ENCODE measurements at regions not wholly inside any gene's neighbourhood (a gene's known extent, or its start where the extent isn't known, plus 50 kb on each side); places are given as distances from the start of the nearest gene placed in this dataset.
"Not testable (repeated sequence)": the region's sequence is repeated elsewhere in the genome, so short reads cannot be mapped to it uniquely, and the experiment has no call there.

DNA sequence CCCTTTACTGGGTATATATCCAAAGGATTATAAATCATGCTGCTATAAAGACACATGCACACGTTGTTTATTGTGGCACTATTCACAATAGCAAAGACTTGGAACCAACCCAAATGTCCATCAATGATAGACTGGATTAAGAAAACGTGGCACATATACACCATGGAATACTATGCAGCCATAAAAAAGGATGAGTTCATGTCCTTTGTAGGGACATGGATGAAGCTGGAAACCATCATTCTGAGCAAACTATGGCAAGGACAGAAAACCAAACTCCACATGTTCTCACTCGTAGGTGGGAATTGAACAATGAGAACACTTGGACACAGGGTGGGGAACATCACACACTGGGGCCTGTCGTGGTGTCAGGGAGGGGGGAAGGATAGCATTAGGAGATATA is 59.2 kb downstream of the CXorf49B start:
- not testable (repeated sequence) for DNase-seq

DNA sequence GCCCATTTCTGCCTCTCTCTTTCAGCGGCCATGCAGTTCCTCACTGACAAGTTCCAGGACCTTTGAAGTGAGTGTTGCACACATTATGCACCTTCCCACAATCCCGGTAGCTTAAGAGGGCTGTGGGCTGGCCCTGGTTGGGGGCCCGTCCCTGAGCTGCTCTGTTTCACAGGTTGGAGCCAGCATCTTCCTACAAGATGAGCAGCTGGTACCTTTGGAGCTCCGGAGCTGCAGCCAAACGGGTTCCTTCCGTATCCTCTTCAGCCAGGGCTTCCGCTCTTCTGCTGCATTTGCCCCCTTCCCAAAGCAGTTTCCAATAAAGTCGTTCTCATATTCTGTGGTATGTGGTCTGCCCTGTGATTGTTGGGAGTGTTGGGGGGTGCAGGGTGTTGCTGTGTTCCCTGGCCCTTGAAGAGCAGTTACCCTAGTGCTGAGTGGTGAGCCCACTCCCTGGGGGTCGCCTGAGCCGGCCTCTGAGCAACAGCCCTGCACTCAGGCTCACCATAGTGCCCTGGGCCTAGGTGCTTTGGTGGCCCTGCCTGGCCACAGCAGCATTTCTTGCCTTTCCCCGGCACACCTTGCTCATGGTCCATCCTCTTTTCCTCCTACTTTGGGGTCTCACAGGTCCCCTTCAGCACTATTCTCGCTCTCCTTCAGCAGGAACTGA is 60.4 kb downstream of the CXorf49B start:
- no peak for DNase-seq

DNA sequence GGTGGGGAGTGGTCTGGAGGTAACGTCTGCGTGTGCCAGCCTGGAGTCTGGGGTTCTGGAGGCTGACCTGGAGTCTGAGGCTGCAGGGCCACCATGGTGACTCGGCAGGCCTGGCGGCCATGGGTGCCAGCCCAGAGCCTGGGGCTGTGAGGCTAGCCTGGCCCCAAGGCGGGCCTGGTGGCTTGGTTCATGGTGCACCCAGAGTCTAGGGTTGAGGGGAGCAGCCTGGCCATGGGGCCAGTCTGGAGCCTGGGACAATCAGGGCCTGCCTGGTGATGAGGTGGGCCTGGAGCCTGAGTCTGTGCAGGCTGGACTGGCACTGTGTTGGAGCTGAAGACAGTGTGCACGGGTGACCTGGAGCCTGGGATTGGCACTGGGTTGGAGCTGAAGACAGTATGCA is 64.9 kb downstream of the CXorf49B start:
- DNase-seq, result no peak

DNA sequence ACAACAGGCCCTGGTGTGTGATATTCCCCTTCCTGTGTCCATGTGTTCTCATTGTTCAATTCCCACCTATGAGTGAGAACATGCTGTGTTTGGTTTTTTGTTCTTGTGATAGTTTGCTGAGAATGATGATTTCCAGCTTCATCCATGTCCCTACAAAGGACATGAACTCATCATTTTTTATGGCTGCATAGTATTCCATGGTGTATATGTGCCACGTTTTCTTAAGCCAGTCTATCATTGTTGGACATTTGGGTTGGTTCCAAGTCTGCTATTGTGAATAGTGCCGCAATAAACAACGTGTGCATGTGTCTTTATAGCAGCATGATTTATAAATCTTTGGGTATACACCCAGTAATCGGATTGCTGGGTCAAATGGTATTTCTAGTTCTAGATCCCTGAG is 72.6 kb upstream of the NHSL2 start:
- DNase-seq, result not testable (repeated sequence)

DNA sequence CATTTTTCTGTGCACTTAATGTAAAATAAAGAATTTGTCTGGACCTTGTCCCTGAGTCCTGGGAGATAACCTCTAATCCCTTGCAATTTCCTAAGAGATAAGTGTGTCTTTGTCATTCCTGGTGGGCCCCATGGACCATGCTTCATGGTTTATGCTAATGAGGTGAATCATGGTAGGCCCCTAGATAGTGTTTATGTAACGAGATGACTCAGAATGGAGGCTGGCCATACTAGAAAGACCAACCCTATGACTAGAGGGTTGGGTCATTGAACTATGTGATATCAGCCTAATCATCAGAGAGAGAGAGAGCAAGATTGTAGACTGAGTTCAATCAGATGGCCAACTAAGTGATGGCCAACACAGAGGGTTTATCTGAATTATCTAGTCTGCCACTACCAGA is 64.2 kb upstream of the NHSL2 start:
- no peak for DNase-seq

DNA sequence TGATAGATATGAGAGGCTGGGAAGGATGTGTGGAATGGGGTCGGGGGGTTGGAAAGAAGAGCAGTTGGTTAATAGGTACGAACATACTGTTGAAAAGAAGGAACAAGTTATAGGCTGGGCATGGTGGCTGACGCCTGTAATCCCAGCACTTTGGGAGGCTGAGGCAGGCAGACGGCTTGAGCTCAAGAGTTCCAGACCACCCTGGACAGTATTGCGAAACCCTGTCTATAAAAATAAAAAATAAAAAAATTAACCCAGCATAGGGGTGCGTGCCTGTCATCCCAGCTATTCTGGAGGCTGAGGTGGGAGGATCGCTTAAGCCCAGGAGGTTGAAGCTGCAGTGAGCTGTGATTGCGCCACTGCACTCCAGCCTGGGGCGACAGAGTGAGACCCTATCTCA is 58.5 kb upstream of the NHSL2 start:
- DNase-seq, result no peak

DNA sequence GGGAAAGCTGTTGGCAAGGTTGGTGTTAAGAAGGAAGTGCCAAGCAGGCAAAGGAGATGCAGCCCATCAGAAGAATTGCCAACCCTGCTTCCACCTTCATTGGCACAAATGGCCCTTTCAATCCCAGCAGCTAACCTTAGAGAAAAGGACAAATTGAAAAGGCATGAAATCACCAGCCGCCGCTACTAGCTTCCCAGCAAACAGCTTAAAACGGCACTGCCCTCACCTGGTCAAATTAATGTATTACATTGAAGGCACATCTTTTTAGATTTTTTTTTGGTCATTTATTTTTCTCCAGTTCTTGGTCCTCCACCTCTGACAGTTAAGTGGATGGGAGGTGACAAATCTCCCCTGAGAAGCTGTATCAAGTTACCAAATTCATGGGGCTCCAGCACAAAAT is 51.0 kb upstream of the NHSL2 start:
- DNase-seq, result peak; percentile 13
